ENCODE measurements at regions not wholly inside any gene's neighbourhood (a gene's known extent, or its start where the extent isn't known, plus 50 kb on each side); places are given as distances from the start of the nearest gene placed in this dataset.

DNA sequence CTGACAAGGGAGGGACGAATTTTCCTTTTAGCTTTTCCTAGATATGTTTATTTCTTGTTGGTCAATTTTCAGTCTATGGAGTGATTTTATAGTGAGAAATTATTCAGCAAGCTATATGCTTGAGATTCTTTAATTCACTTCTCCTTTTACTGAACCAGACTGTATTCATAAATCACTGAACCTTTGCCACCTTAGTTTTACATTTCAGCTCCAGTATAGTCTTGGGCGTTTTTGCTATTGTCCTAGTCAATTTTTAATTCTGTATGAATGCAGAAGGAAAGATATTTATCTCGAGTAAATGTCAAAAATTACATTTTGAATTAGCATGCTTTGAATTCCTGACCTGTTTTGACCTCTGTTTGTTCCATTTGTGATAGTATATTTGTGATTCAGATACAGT lies 468.9 kb downstream of the IPMK start:
- H3K27me3 ChIP-seq, result no peaks in the 10 kb centered on the region
- no peaks in the 10 kb centered on the region for H3K4me1 ChIP-seq
- DNase-seq, result no peak
- H3K27ac ChIP-seq, result no peak overlapping the region
- no peaks in the 10 kb centered on the region for H3K36me3 ChIP-seq
- no peaks in the 10 kb centered on the region for H3K9me3 ChIP-seq
- WGBS, 2 donors, result 31 to 44% methylated on average over 3 of the region's 3 CpGs
- no peak overlapping the region for H3K4me3 ChIP-seq
- TF ChIP-seq POLR2AphosphoS5 (IDR thresholded peaks at IDR 0.05), result no peak
- no peak for TF ChIP-seq POLR2A (IDR thresholded peaks at IDR 0.05)
- no peak for TF ChIP-seq EP300 (IDR thresholded peaks at IDR 0.05)
- TF ChIP-seq, protein P1, sequence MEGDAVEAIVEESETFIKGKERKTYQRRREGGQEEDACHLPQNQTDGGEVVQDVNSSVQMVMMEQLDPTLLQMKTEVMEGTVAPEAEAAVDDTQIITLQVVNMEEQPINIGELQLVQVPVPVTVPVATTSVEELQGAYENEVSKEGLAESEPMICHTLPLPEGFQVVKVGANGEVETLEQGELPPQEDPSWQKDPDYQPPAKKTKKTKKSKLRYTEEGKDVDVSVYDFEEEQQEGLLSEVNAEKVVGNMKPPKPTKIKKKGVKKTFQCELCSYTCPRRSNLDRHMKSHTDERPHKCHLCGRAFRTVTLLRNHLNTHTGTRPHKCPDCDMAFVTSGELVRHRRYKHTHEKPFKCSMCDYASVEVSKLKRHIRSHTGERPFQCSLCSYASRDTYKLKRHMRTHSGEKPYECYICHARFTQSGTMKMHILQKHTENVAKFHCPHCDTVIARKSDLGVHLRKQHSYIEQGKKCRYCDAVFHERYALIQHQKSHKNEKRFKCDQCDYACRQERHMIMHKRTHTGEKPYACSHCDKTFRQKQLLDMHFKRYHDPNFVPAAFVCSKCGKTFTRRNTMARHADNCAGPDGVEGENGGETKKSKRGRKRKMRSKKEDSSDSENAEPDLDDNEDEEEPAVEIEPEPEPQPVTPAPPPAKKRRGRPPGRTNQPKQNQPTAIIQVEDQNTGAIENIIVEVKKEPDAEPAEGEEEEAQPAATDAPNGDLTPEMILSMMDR (IDR thresholded peaks at IDR 0.05), result no peak
- intact Hi-C loops (cut with DNase I), result no loop called here

DNA sequence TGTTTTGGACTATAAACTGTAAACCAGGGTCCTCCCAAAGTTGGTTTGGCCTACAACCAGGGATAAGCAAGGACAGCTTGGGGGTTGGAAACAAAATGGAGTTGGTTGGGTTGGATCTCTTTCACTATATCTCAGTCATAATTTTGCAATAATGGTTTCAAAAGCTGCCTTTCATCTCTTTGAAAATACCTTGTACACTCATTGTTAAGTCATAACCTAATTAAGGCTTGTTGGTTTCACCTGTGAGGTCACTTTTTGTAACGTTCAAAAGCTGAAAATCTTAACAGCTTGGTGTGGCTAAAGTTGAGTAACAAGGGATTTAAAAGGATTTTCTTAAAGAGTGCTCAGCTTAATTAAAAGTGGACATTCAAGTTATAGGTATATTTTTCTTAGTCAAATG lies 476.1 kb downstream of the IPMK start:
- 32 to 60% methylated on average over 1 of the region's 1 CpG for WGBS, 2 donors
- intact Hi-C loops (cut with DNase I), result no loop called here

DNA sequence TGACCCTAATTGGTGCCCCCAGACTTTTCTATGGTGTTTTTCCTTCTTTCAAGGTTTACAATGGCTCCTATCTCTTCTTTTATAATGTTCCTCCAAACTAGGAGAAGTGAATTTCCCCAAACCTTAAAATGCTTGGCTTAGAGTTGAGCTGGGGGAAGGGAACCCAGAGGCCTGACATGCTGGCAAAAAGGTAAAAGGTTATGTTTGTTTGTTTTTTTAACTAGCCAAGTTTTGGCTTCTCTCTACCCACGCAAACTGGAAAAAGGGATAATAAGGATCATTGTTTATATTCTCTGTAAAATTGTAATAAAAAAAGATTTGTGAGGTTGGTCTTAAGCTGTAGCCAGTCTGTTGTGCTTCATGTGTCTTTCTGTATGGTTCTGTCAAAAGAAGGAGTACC lies 477.0 kb downstream of the IPMK start:
- TF ChIP-seq POLR2AphosphoS5 (IDR thresholded peaks at IDR 0.05) (no peak), POLR2A (IDR thresholded peaks at IDR 0.05) (no peak), EP300 (IDR thresholded peaks at IDR 0.05) (no peak)
- TF ChIP-seq, protein P1 (IDR thresholded peaks at IDR 0.05), result no peak
- whole genome bisulfite sequencing, 2 donors, result 87 to 90% methylated on average over 1 of the region's 1 CpG
- H3K36me3 ChIP-seq, result no peaks in the 10 kb centered on the region
- no peaks in the 10 kb centered on the region for H3K27me3 ChIP-seq
- no peak overlapping the region for H3K27ac ChIP-seq
- no peaks in the 10 kb centered on the region for H3K9me3 ChIP-seq
- intact Hi-C loops (cut with DNase I), result no loop called here
- no peak overlapping the region for H3K4me3 ChIP-seq
- DNase-seq, result no peak
- no peaks in the 10 kb centered on the region for H3K4me1 ChIP-seq

More for the DNA sequence above, 476.1 kb downstream of the IPMK start:
- Histone ChIP-seq H3K4me3 (no peak overlapping the region), H3K36me3 (no peaks in the 10 kb centered on the region), H3K4me1 (no peaks in the 10 kb centered on the region), H3K27ac (no peak overlapping the region), H3K9me3 (no peaks in the 10 kb centered on the region), H3K27me3 (no peaks in the 10 kb centered on the region)
- TF ChIP-seq POLR2AphosphoS5 (IDR thresholded peaks at IDR 0.05) (no peak), POLR2A (IDR thresholded peaks at IDR 0.05) (no peak), EP300 (IDR thresholded peaks at IDR 0.05) (no peak)
- TF ChIP-seq, protein P1 (IDR thresholded peaks at IDR 0.05), result no peak
- DNase-seq, result no peak

DNA sequence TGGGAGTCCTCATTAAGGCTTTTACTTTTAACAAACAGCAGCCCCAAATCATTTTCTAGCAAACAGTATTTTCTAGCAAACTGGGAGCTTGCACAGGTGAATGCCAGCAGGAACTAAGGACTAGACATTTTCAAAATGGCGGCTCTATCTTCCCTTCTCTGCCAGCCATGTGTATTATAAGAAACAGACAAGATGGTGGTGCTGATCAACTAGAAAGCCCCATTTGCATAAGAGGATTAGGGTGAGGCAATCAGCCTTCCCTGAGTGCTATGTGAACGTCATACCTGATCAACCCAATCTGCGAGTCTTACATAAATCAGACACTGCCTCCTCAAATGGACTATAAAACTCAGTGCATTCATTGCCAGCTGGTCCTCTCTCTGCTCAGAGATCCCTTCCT lies 479.6 kb downstream of the IPMK start:
- no peak overlapping the region for H3K4me3 ChIP-seq
- WGBS, 2 donors, result 91 to 95% methylated on average over 3 of the region's 3 CpGs
- no peaks in the 10 kb centered on the region for H3K4me1 ChIP-seq
- DNase-seq, result no peak
- TF ChIP-seq EP300 (IDR thresholded peaks at IDR 0.05), result no peak
- no peak for TF ChIP-seq POLR2A (IDR thresholded peaks at IDR 0.05)
- TF ChIP-seq, protein P1 (IDR thresholded peaks at IDR 0.05), result no peak
- no peak for TF ChIP-seq POLR2AphosphoS5 (IDR thresholded peaks at IDR 0.05)
- no peaks in the 10 kb centered on the region for H3K36me3 ChIP-seq
- H3K9me3 ChIP-seq, result no peaks in the 10 kb centered on the region
- no peaks in the 10 kb centered on the region for H3K27me3 ChIP-seq
- no peak overlapping the region for H3K27ac ChIP-seq
- intact Hi-C loops (cut with DNase I), result no loop called here

All from sigmoid colon (tissue), 6 donors.